Gastroesophageal sphincter (tissue), 3 donors: ENCODE measurements at regions not wholly inside any gene's neighbourhood (a gene's known extent, or its start where the extent isn't known, plus 50 kb on each side); places are given as distances from the start of the nearest gene placed in this dataset.

Experiments
- CTCF ChIP-seq, 4 experiments: fragments of 200-600 bp in 2 of 4; fragments of 450-650 bp in 2 of 4; sonication (generic) in 1 of 4; IDR thresholded peaks; one replicate each; pipeline ENCODE4 v1.5.1; 2017 to 2019; ENCODE audit warnings: antibody characterized with exemption in 4 of 4, mild to moderate bottlenecking in 2 of 4, moderate library complexity in 2 of 4
- EP300 ChIP-seq: sonication (generic); formaldehyde crosslinking; IDR thresholded peaks from one replicate; pipeline ENCODE4 v1.6.1; 2017; ENCODE audit warnings: antibody characterized with exemption, mild to moderate bottlenecking
- POLR2A ChIP-seq, 2 donors: fragments of 450-650 bp; IDR thresholded peaks; one replicate each; pipeline ENCODE4 v1.6.1; 2017; ENCODE audit warnings: antibody characterized with exemption in 2 of 2, mild to moderate bottlenecking in 2 of 2, moderate library complexity in 1 of 2
- POLR2AphosphoS5 ChIP-seq: sonication (generic); formaldehyde crosslinking; IDR thresholded peaks from one replicate; pipeline ENCODE4 v1.6.1; 2017; ENCODE audit warnings: antibody characterized with exemption

- TF ChIP-seq CTCF (IDR thresholded peaks at IDR 0.05) (no peak), POLR2AphosphoS5 (no peak), EP300 (no peak), POLR2A (IDR thresholded peaks at IDR 0.05) (no peak)
Observed at GRCh38 chr3:40771112-40771511, 246.4 kb downstream of the ZNF621 start.
